AG04450 (cell line): ENCODE measurements at regions not wholly inside any gene's neighbourhood (a gene's known extent, or its start where the extent isn't known, plus 50 kb on each side); places are given as distances from the start of the nearest gene placed in this dataset.

ENCODE experiments used
- CTCF ChIA-PET: fragments of 300-600, 350-600 bp; formaldehyde crosslinking; extraction: SDS; loops from one replicate; lab custom pipeline; 2022; ENCODE audit warnings: antibody characterized with exemption, inconsistent platforms; lab: Charles Lee
- POLR2A ChIA-PET: fragments of 350-600 bp; formaldehyde crosslinking; extraction: SDS; loops from one replicate; lab custom pipeline; 2021; ENCODE audit warnings: antibody characterized with exemption, inconsistent platforms; lab: Yijun Ruan, JAX
- DNase-seq: peaks from one replicate; pipeline ENCODE4 v3.0.0-alpha.2; 2011; ENCODE audit warnings: low read depth, low spot score
- H3K27ac ChIP-seq: one replicate; pipeline ENCODE4 v1.5.1; 2012; ENCODE audit warnings: low read depth, low read length, control low read depth
- H3K27me3 ChIP-seq: one replicate; pipeline ENCODE4 v1.6.0; 2012; ENCODE audit warnings: low read length; ENCODE audit not compliant: control insufficient read depth, insufficient read depth
- H3K4me3 ChIP-seq: 2 replicates; pipeline ENCODE4 v1.5.1; 2011; ENCODE audit warnings: mild to moderate bottlenecking, low read depth, low read length, control low read depth
- H3K9me3 ChIP-seq: 2 replicates; pipeline ENCODE4 v1.5.1; 2012; ENCODE audit warnings: low read length; ENCODE audit not compliant: control insufficient read depth, insufficient read depth
- CTCF ChIP-seq: IDR thresholded peaks from 2 replicates; pipeline ENCODE4 v1.5.1; 2011; ENCODE audit warnings: low read depth, low read length, control low read depth, inconsistent platforms

GRCh38 chr18:37778417-37779165 lies 213.0 kb upstream of the CELF4 start:
- no peak overlapping the region for H3K4me3 ChIP-seq
- H3K9me3 ChIP-seq = peaks cover 43% of the 10 kb centered on the region
- no peak for DNase-seq
- no peak overlapping the region for H3K27ac ChIP-seq
- peak; percentile 43; the same call in 1 of the 2 replicates for TF ChIP-seq CTCF
- H3K27me3 ChIP-seq = no peaks in the 10 kb centered on the region
- POLR2A ChIA-PET = no interaction called here
- CTCF ChIA-PET = interaction anchor here (1.0 kb wide), 1 partner anchor 411 kb away, joined by 3 read pairs; no protein-coding TSS in a partner anchor

- Histone ChIP-seq H3K27ac (no peak overlapping the region), H3K9me3 (peaks cover 23% of the 10 kb centered on the region), H3K27me3 (no peaks in the 10 kb centered on the region), H3K4me3 (no peak overlapping the region)
- ChIA-PET POLR2A (no interaction called here), CTCF (interaction anchor here (0.6 kb wide), 1 partner anchor 17 kb away, joined by 3 read pairs; no protein-coding TSS in a partner anchor)
- DNase-seq = no peak
- TF ChIP-seq CTCF = no peak
Observed at GRCh38 chr18:37769826-37770225, 204.2 kb upstream of the CELF4 start.

- POLR2A ChIA-PET = no interaction called here
- CTCF ChIA-PET = no interaction called here
- TF ChIP-seq CTCF = no peak
- Histone ChIP-seq H3K27ac (no peak overlapping the region), H3K4me3 (no peak overlapping the region), H3K9me3 (peaks cover 29% of the 10 kb centered on the region), H3K27me3 (no peaks in the 10 kb centered on the region)
- no peak for DNase-seq
Observed at GRCh38 chr18:37764541-37765288, 199.1 kb upstream of the CELF4 start.

DNA sequence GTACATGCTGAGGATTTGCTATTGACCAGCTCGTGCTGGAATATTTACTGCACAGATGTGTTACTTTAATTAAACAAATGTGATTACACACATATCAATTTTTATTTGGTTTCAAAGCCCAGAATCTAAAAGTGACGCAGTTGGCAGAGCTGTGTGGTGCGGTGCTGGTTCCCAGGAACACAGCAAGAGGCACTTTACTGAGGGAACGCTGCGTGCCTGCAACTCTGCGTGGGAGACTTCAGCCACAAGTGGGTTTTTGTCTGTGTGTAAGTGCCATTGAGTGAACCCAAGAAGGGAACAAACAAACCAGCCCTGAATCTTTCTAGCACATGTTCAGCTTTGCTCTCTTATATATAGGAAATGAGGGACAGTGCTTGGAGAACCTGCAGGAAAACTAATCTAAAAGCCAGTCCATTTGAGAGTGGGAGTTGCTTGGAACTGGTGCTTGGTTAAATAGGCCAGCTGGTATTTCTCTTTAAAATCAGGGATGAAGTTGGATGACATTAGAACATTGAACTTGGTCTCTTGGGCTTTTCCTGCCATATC lies 196.6 kb upstream of the CELF4 start:
- TF ChIP-seq CTCF = no peak
- ChIA-PET POLR2A (no interaction called here), CTCF (interaction anchor here (0.6 kb wide), 1 partner anchor 108 kb away, joined by 3 read pairs; no protein-coding TSS in a partner anchor)
- Histone ChIP-seq H3K4me3 (no peak overlapping the region), H3K27me3 (no peaks in the 10 kb centered on the region), H3K9me3 (peaks cover 32% of the 10 kb centered on the region), H3K27ac (no peak overlapping the region)
- no peak for DNase-seq
